Upper lobe of right lung (tissue), 1 donor: ENCODE measurements at regions not wholly inside any gene's neighbourhood (a gene's known extent, or its start where the extent isn't known, plus 50 kb on each side); places are given as distances from the start of the nearest gene placed in this dataset.
A peak's percentile ranks its signal among the peaks of the same experiment; 100 is the strongest.

ENCODE experiments used
- ATAC-seq: fragments of 200-7000 bp; cut with Tn5 transposase; one replicate; pipeline ENCODE4 v1.9.1; 2020; ENCODE audit warnings: mild to moderate bottlenecking, moderate library complexity
- DNase-seq: peaks from one replicate; pipeline ENCODE4 v3.0.0-alpha.2; 2020
- H3K27ac ChIP-seq: fragments of 200-600 bp; one replicate; pipeline ENCODE4 v1.8.0; 2022
- H3K27me3 ChIP-seq: fragments of 200-600 bp; one replicate; pipeline ENCODE4 v1.8.0; 2022; ENCODE audit warnings: mild to moderate bottlenecking
- H3K36me3 ChIP-seq: fragments of 200-600 bp; one replicate; pipeline ENCODE4 v1.8.0; 2022
- H3K4me1 ChIP-seq: fragments of 200-600 bp; one replicate; pipeline ENCODE4 v1.8.0; 2022
- H3K4me3 ChIP-seq: fragments of 200-600 bp; one replicate; pipeline ENCODE4 v1.8.0; 2022; ENCODE audit warnings: mild to moderate bottlenecking
- H3K9me3 ChIP-seq: fragments of 200-600 bp; one replicate; pipeline ENCODE4 v1.8.0; 2022
- CTCF ChIP-seq: fragments of 200-600 bp; IDR thresholded peaks from one replicate; pipeline ENCODE4 v1.8.0; 2022; ENCODE audit warnings: antibody characterized with exemption
- intact Hi-C: fragments of 100-400 bp; cut with DNase I; formaldehyde crosslinking; loops from one replicate; pipeline ENCODE4 v1.11.0; 2022
- donor health status: DM: no; HTN: yes; CAD: no; lungs with severe emphysema.

DNA sequence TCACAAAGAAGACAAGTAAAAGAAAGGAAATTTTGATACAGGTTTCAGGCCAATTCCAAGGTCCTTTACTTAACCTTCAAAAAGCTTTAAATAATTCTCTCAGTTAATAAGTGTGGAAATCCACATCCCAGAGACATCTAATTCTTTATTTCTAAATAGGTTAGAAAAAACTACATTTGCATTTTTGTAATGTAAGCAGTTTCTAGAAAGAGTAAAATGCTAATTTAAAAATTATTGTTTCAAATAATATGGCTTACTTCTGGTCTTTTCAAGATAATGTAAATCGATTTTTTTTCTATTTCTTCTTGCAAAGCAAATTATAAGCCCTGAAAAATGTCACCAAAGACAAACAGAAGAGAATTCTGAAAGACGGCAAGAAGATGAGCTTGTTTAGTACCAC, 180.4 kb upstream of the HHIP start:
- DNase-seq (no peak), ATAC-seq (no peak)
- H3K4me1 ChIP-seq, result no peaks in the 10 kb centered on the region
- H3K27me3 ChIP-seq, result no peaks in the 10 kb centered on the region
- H3K9me3 ChIP-seq, result no peaks in the 10 kb centered on the region
- H3K36me3 ChIP-seq, result no peaks in the 10 kb centered on the region
- intact Hi-C loops, result no loop called here
- TF ChIP-seq CTCF, result no peak
- H3K4me3 ChIP-seq, result no peak overlapping the region
- no peak overlapping the region for H3K27ac ChIP-seq

GRCh38 chr4:144480068-144480467, 165.9 kb upstream of the HHIP start:
- DNase-seq (no peak), ATAC-seq (no peak)
- Histone ChIP-seq H3K36me3 (no peaks in the 10 kb centered on the region), H3K27ac (no peak overlapping the region), H3K4me1 (no peaks in the 10 kb centered on the region), H3K27me3 (no peaks in the 10 kb centered on the region), H3K4me3 (no peak overlapping the region), H3K9me3 (no peaks in the 10 kb centered on the region)
- intact Hi-C loops, result no loop called here
- no peak for TF ChIP-seq CTCF

GRCh38 chr4:144489831-144490230, 156.1 kb upstream of the HHIP start:
- no peaks in the 10 kb centered on the region for H3K36me3 ChIP-seq
- H3K27ac ChIP-seq, result no peak overlapping the region
- no peak for ATAC-seq
- intact Hi-C loops, result no loop called here
- no peaks in the 10 kb centered on the region for H3K9me3 ChIP-seq
- TF ChIP-seq CTCF, result no peak
- DNase-seq, result no peak
- H3K27me3 ChIP-seq, result no peaks in the 10 kb centered on the region
- H3K4me1 ChIP-seq, result no peaks in the 10 kb centered on the region
- no peak overlapping the region for H3K4me3 ChIP-seq

DNA sequence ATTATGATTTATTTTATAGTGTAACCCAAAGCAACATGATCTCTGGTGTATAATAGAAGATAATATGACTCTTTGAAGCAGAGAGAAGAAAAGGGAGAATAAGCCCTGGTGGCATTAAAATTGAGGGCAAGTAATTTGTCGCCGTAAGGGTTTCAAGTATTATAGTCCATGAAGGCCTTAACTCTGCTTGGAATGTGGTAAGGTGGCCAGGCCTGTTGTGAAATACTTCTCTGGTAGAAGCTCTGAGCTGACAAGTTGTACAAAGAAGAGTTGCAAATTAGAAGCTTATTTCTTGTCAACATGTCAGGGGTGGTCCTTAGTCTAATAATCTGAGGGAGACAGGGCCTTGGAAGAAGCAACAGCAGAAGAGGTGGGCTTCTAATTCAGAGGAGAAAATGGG, 151.7 kb upstream of the HHIP start:
- intact Hi-C loops, result no loop called here
- peak; percentile 55 for ATAC-seq
- no peak for TF ChIP-seq CTCF
- no peaks in the 10 kb centered on the region for H3K36me3 ChIP-seq
- H3K9me3 ChIP-seq, result no peaks in the 10 kb centered on the region
- no peak overlapping the region for H3K27ac ChIP-seq
- no peak overlapping the region for H3K4me3 ChIP-seq
- no peaks in the 10 kb centered on the region for H3K4me1 ChIP-seq
- H3K27me3 ChIP-seq, result no peaks in the 10 kb centered on the region
- DNase-seq, result no peak

- ATAC-seq, result no peak
- TF ChIP-seq CTCF, result no peak
- no peaks in the 10 kb centered on the region for H3K9me3 ChIP-seq
- DNase-seq, result no peak
- no peak overlapping the region for H3K27ac ChIP-seq
- H3K36me3 ChIP-seq, result no peaks in the 10 kb centered on the region
- H3K4me3 ChIP-seq, result no peak overlapping the region
- no peaks in the 10 kb centered on the region for H3K27me3 ChIP-seq
- H3K4me1 ChIP-seq, result no peaks in the 10 kb centered on the region
- intact Hi-C loops, result no loop called here
Measured at GRCh38 chr4:144495944-144496343, 150.0 kb upstream of the HHIP start.

DNA sequence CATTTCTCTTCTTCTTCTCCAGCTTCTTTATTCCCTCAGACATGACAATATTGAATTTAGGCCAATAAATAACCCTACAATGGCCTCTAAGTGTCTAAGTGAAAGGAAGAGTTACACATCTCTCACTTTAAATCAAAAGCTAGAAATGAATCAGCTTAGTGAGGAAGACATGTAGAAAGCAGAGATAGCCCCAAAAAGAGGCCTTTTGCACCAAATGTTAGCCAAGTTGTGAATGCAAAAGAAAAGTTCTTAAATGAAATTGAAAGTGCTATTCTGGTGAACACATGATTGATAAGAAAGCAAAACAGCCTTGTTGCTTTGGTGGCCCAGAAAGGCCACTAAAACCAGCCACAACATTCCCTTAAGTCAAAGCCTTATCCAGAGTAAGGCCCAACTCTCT, 146.2 kb upstream of the HHIP start:
- no peak for TF ChIP-seq CTCF
- Histone ChIP-seq H3K4me1 (no peaks in the 10 kb centered on the region), H3K9me3 (no peaks in the 10 kb centered on the region), H3K27me3 (no peaks in the 10 kb centered on the region), H3K4me3 (no peak overlapping the region), H3K36me3 (no peaks in the 10 kb centered on the region), H3K27ac (no peak overlapping the region)
- intact Hi-C loops, result no loop called here
- no peak for DNase-seq
- no peak for ATAC-seq
